GM12878 (cell line): ENCODE measurements at regions not wholly inside any gene's neighbourhood (a gene's known extent, or its start where the extent isn't known, plus 50 kb on each side); places are given as distances from the start of the nearest gene placed in this dataset.

ENCODE experiments used
- ATAC-seq: fragments of 200-7000 bp; cut with Tn5 transposase; 3 replicates; pipeline ENCODE4 v1.9.1; 2020; ENCODE audit warnings: mild to moderate bottlenecking, moderate library complexity
- BruUV-seq: library from RNA; stranded (reverse); fragments of 400-500 nt; replicated peaks from 2 replicates; lab custom pipeline; 2021; lab: Mats Ljungman, UMichigan
- CTCF ChIA-PET: fragments of 300-600 bp; sonication (Branson Sonifier 250); formaldehyde crosslinking; extraction: SDS; loops from one replicate; lab custom pipeline; 2021; ENCODE audit warnings: inconsistent platforms; lab: Yijun Ruan, JAX
- POLR2A ChIA-PET: fragments of 350-600 bp; formaldehyde crosslinking; extraction: SDS; loops from one replicate; lab custom pipeline; 2021; ENCODE audit warnings: inconsistent platforms; lab: Charles Lee
- RAD21 ChIA-PET: fragments of 300-600 bp; sonication (Branson Sonifier 250); formaldehyde crosslinking; loops from one replicate; lab custom pipeline; 2023; ENCODE audit warnings: antibody characterized with exemption; ENCODE audit not compliant: unreplicated experiment; lab: Charles Lee
- SMC1A ChIA-PET: fragments of 300-600 bp; sonication (Branson Sonifier 250); formaldehyde crosslinking; loops from one replicate; lab custom pipeline; 2023; ENCODE audit not compliant: unreplicated experiment, uncharacterized antibody; lab: Charles Lee
- DNase-seq: peaks from one replicate; pipeline ENCODE4 v3.0.0-alpha.2; 2011; ENCODE audit warnings: low read depth, low spot score
- FAIRE-seq: peaks from 3 replicates; lab custom pipeline; 2011; peaks lifted over from hg19 to GRCh38; lab: Jason Lieb, UNC
- H2AFZ ChIP-seq: 2 replicates; pipeline ENCODE4 v1.6.0; 2011; ENCODE audit warnings: low read depth, low read length, control low read depth; ENCODE audit not compliant: control insufficient read depth
- H3K27ac ChIP-seq: 2 replicates; pipeline ENCODE4 v1.5.1; 2011; ENCODE audit warnings: control low read depth; ENCODE audit not compliant: control insufficient read depth, insufficient read depth
- H3K27me3 ChIP-seq, 2 experiments: replicated peaks in 1 of 2; 2 replicates each; pipeline versions ENCODE4 v1.6.0 to v1.6.1; 2011; ENCODE audit warnings: low read length in 1 of 2; ENCODE audit not compliant: control insufficient read depth in 2 of 2, insufficient read depth in 2 of 2
- H3K36me3 ChIP-seq, 2 experiments: 2 replicates each; pipeline ENCODE4 v1.5.1; 2011; ENCODE audit warnings: low read length in 1 of 2; ENCODE audit not compliant: control insufficient read depth in 2 of 2, insufficient read depth in 2 of 2
- H3K4me1 ChIP-seq: 2 replicates; pipeline ENCODE4 v1.6.1; 2011; ENCODE audit warnings: mild to moderate bottlenecking, low read length, moderate library complexity, mixed read lengths; ENCODE audit not compliant: control insufficient read depth, insufficient read depth
- H3K4me2 ChIP-seq: 2 replicates; pipeline ENCODE4 v1.6.0; 2011; ENCODE audit warnings: control low read depth; ENCODE audit not compliant: control insufficient read depth, insufficient read depth
- H3K4me3 ChIP-seq: fragments of 200-600 bp; sonication (generic); 2 replicates; pipeline ENCODE4 v1.5.1; 2016
- H3K79me2 ChIP-seq: 2 replicates; pipeline ENCODE4 v1.6.0; 2011; ENCODE audit warnings: low read length; ENCODE audit not compliant: control insufficient read depth, insufficient read depth
- H3K9ac ChIP-seq: 2 replicates; pipeline ENCODE4 v1.8.0; 2011; ENCODE audit warnings: low read length, control low read depth, mixed read lengths; ENCODE audit not compliant: control insufficient read depth, insufficient read depth
- H3K9me3 ChIP-seq: replicated peaks from 3 replicates; pipeline ENCODE4 v1.5.1; 2011; ENCODE audit warnings: mild to moderate bottlenecking, low read length; ENCODE audit not compliant: control insufficient read depth, insufficient read depth
- H4K20me1 ChIP-seq: 2 replicates; pipeline ENCODE4 v1.6.0; 2011; ENCODE audit not compliant: control insufficient read depth, insufficient read depth
- BHLHE40 ChIP-seq, 2 experiments: fragments of 450-650 bp in 1 of 2; IDR thresholded peaks; 2 replicates each; pipeline ENCODE4 v1.6.1; 2011 to 2017; ENCODE audit warnings: low read depth in 2 of 2, borderline replicate concordance in 1 of 2, improper control_type of control experiment in 1 of 2, low read length in 1 of 2, mild to moderate bottlenecking in 1 of 2
- CUX1 ChIP-seq: IDR thresholded peaks from 2 replicates; pipeline ENCODE4 v1.6.1; 2012; ENCODE audit warnings: improper control_type of control experiment, low read depth, low read length; ENCODE audit not compliant: insufficient replicate concordance
- EED ChIP-seq: sonication (generic); IDR thresholded peaks from 2 replicates; pipeline ENCODE4 v1.6.1; 2016; ENCODE audit warnings: antibody characterized with exemption, low read depth
- GATAD2B ChIP-seq: fragments of 450-650 bp; conservative IDR thresholded peaks from 2 replicates; pipeline ENCODE4 v1.6.1; 2017; ENCODE audit warnings: low read depth, mild to moderate bottlenecking, moderate library complexity
- HCFC1 ChIP-seq: fragments of 150-350 bp; IDR thresholded peaks from 2 replicates; pipeline ENCODE4 v1.6.1; 2014; ENCODE audit warnings: low read length
- YBX1 ChIP-seq: fragments of 450-650 bp; IDR thresholded peaks from 2 replicates; pipeline ENCODE4 v1.6.1; 2016; ENCODE audit warnings: antibody characterized with exemption
- ZNF592 ChIP-seq: fragments of 450-650 bp; IDR thresholded peaks from 2 replicates; pipeline ENCODE4 v1.6.1; 2017; ENCODE audit warnings: mild to moderate bottlenecking, moderate library complexity
- WGBS: methylation state at CpG from one replicate; pipeline ENCODE4 v1.1.6; 2016; ENCODE audit warnings: low lambda C conversion rate; ENCODE audit not compliant: insufficient replicate concordance, insufficient coverage; ENCODE audit errors: missing lambda C conversion rate; 5-methylcytosine and 5-hydroxymethylcytosine counted together
- in situ Hi-C: fragments of 300-500 bp; cut with MboI; formaldehyde crosslinking; loops from 9 replicates; pipeline ENCODE4 v1.14.3; 2018; ENCODE audit warnings: mixed read lengths
- intact Hi-C: fragments of 100-400 bp; cut with micrococcal nuclease; formaldehyde crosslinking; loops from one replicate; pipeline ENCODE4 v1.14.2; 2022; ENCODE audit not compliant: unreplicated experiment
- TF ChIP-seq, protein P1 (sequence below): fragments of 450-650 bp; IDR thresholded peaks from 2 replicates; pipeline ENCODE4 v1.6.1; 2018; ENCODE audit warnings: mild to moderate bottlenecking, low read depth, moderate library complexity; ENCODE audit not compliant: partially characterized antibody
- TF ChIP-seq, protein P2 (sequence below): IDR thresholded peaks from 2 replicates; pipeline ENCODE4 v1.6.1; 2012; ENCODE audit warnings: low read length, inconsistent platforms

GRCh38 chr5:68446487-68446894 is 230.9 kb downstream of the PIK3R1 start:
- H3K36me3 ChIP-seq, result no peaks in the 10 kb centered on the region
- in situ Hi-C loops (no loop called here), intact Hi-C loops (loop anchor here (1.0 to 5.0 kb wide), 2 partner anchors 12 to 69 kb away; no protein-coding TSS in a partner anchor)
- H3K4me2 ChIP-seq, result no peak overlapping the region
- H3K9ac ChIP-seq, result no peak overlapping the region
- H3K4me3 ChIP-seq, result no peak overlapping the region
- WGBS, result 0% methylated on average over 1 of the region's 1 CpG
- no peak overlapping the region for H2AFZ ChIP-seq
- peak overlapping the region; percentile 77 for H3K27ac ChIP-seq
- ATAC-seq (peak; percentile 94), FAIRE-seq (peak; percentile 65), DNase-seq (peak; percentile 87)
- H3K9me3 ChIP-seq, result no peaks in the 10 kb centered on the region; the same call in 2 of the 3 replicates
- POLR2A ChIA-PET, result interaction anchor here (1.3 to 5.6 kb wide), 2 partner anchors 9 to 12 kb away, joined by 6 to 69 read pairs; no protein-coding TSS in a partner anchor
- no TSS peak for BruUV-seq
- peaks cover 21% of the 10 kb centered on the region for H3K4me1 ChIP-seq
- RAD21 ChIA-PET, result interaction anchor here (0.7 to 13.2 kb wide), 15 partner anchors 10 to 202 kb away, joined by 3 to 190 read pairs (median 6); no protein-coding TSS in a partner anchor
- no peaks in the 10 kb centered on the region for H3K27me3 ChIP-seq
- CTCF ChIA-PET, result interaction anchor here (0.6 to 11.3 kb wide), 6 partner anchors 9 to 159 kb away, joined by 3 to 97 read pairs (median 20); no protein-coding TSS in a partner anchor
- H4K20me1 ChIP-seq, result no peaks in the 10 kb centered on the region
- no peaks in the 10 kb centered on the region for H3K79me2 ChIP-seq
- SMC1A ChIA-PET, result interaction anchor here (0.8 to 13.1 kb wide), 22 partner anchors 8 to 265 kb away, joined by 3 to 266 read pairs (median 4); no protein-coding TSS in a partner anchor
- TF ChIP-seq HCFC1 (no peak), YBX1 (peak; percentile 62; the same call in 1 of the 2 replicates), CUX1 (peak; percentile 99), ZNF592 (peak; percentile 76; the same call in 1 of the 2 replicates), GATAD2B (peak; percentile 99), BHLHE40 (IDR thresholded peaks at IDR 0.05; ENCODE audit: borderline replicate concordance in 1 of 2, low read depth in 2 of 2, low read length in 1 of 2) (peak in 1 of 2 experiments; percentile 59; a peak in 2 of 4 replicates), EED (peak; percentile 72)
- TF ChIP-seq, protein P1, sequence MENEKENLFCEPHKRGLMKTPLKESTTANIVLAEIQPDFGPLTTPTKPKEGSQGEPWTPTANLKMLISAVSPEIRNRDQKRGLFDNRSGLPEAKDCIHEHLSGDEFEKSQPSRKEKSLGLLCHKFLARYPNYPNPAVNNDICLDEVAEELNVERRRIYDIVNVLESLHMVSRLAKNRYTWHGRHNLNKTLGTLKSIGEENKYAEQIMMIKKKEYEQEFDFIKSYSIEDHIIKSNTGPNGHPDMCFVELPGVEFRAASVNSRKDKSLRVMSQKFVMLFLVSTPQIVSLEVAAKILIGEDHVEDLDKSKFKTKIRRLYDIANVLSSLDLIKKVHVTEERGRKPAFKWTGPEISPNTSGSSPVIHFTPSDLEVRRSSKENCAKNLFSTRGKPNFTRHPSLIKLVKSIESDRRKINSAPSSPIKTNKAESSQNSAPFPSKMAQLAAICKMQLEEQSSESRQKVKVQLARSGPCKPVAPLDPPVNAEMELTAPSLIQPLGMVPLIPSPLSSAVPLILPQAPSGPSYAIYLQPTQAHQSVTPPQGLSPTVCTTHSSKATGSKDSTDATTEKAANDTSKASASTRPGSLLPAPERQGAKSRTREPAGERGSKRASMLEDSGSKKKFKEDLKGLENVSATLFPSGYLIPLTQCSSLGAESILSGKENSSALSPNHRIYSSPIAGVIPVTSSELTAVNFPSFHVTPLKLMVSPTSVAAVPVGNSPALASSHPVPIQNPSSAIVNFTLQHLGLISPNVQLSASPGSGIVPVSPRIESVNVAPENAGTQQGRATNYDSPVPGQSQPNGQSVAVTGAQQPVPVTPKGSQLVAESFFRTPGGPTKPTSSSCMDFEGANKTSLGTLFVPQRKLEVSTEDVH, result no peak
- TF ChIP-seq, protein P2, sequence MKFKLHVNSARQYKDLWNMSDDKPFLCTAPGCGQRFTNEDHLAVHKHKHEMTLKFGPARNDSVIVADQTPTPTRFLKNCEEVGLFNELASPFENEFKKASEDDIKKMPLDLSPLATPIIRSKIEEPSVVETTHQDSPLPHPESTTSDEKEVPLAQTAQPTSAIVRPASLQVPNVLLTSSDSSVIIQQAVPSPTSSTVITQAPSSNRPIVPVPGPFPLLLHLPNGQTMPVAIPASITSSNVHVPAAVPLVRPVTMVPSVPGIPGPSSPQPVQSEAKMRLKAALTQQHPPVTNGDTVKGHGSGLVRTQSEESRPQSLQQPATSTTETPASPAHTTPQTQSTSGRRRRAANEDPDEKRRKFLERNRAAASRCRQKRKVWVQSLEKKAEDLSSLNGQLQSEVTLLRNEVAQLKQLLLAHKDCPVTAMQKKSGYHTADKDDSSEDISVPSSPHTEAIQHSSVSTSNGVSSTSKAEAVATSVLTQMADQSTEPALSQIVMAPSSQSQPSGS, result peak; percentile 97
